SU-DHL-6 (cell line): ENCODE measurements at regions not wholly inside any gene's neighbourhood (a gene's known extent, or its start where the extent isn't known, plus 50 kb on each side); places are given as distances from the start of the nearest gene placed in this dataset.

Experiments
- CTCF ChIP-seq: fragments of 200-600 bp; sonication (generic); IDR thresholded peaks from one replicate; pipeline ENCODE4 v1.5.1; 2017; ENCODE audit warnings: antibody characterized with exemption, mild to moderate bottlenecking, low read length, moderate library complexity; ENCODE audit not compliant: insufficient read depth, poor library complexity, severe bottlenecking
- EZH2phosphoT487 ChIP-seq: fragments of 200-600 bp; sonication (generic), shearing (Covaris generic); conservative IDR thresholded peaks from 2 replicates; pipeline ENCODE4 v1.6.1; 2018; ENCODE audit warnings: mild to moderate bottlenecking, antibody characterized with exemption, low read length, moderate library complexity, mixed read lengths

GRCh38 chr2:126825316-126825715, 73.4 kb upstream of the TEX51 start:
- TF ChIP-seq CTCF, result no peak
- TF ChIP-seq EZH2phosphoT487, result no peak
